Kidney (tissue), 10 donors: ENCODE measurements at regions not wholly inside any gene's neighbourhood (a gene's known extent, or its start where the extent isn't known, plus 50 kb on each side); places are given as distances from the start of the nearest gene placed in this dataset.
"Not testable (repeated sequence)": the region's sequence is repeated elsewhere in the genome, so short reads cannot be mapped to it uniquely, and the experiment has no call there.

Source experiments
- DNase-seq, 5 donors: peaks; one replicate each; pipeline ENCODE4 v3.0.0-alpha.2; 2013 to 2020
- FAIRE-seq: peaks from 2 replicates; lab custom pipeline; 2012; peaks lifted over from hg19 to GRCh38; lab: Jason Lieb, UNC
- H3K27ac ChIP-seq, 2 donors: one replicate each; pipeline ENCODE4 v1.7.0; 2013; ENCODE audit warnings: low read depth in 2 of 2, low read length in 2 of 2, inconsistent platforms in 1 of 2
- H3K27me3 ChIP-seq: one replicate; pipeline ENCODE4 v1.7.1; 2013; ENCODE audit warnings: low read length, inconsistent platforms; ENCODE audit not compliant: control insufficient read depth, insufficient read depth
- H3K36me3 ChIP-seq, 3 donors: one replicate each; pipeline versions ENCODE4 v1.7.0 to v1.7.1; 2013; ENCODE audit warnings: low read length in 3 of 3, control low read depth in 1 of 3, inconsistent platforms in 1 of 3; ENCODE audit not compliant: insufficient read depth in 3 of 3, control insufficient read depth in 2 of 3
- H3K4me1 ChIP-seq, 3 donors: one replicate each; pipeline versions ENCODE4 v1.7.0 to v1.7.1; 2013; ENCODE audit warnings: low read length in 3 of 3, inconsistent platforms in 1 of 3, low read depth in 1 of 3; ENCODE audit not compliant: control insufficient read depth in 2 of 3, insufficient read depth in 2 of 3
- H3K4me3 ChIP-seq, 3 donors: one replicate each; pipeline versions ENCODE4 v1.7.0 to v1.8.1; 2013; ENCODE audit warnings: low read length in 3 of 3, control low read depth in 1 of 3, inconsistent platforms in 1 of 3
- H3K9ac ChIP-seq, 3 donors: one replicate each; pipeline versions ENCODE4 v1.7.0 to v1.7.1; 2013; ENCODE audit warnings: low read length in 3 of 3, control low read depth in 1 of 3, inconsistent platforms in 1 of 3
- H3K9me3 ChIP-seq, 3 donors: one replicate each; pipeline versions ENCODE4 v1.7.0 to v1.7.1; 2013; ENCODE audit warnings: low read length in 3 of 3, control low read depth in 1 of 3, inconsistent platforms in 1 of 3; ENCODE audit not compliant: control insufficient read depth in 2 of 3, insufficient read depth in 1 of 3
- intact Hi-C: fragments of 100-400 bp; cut with DNase I; formaldehyde crosslinking; loops from one replicate; pipeline ENCODE4 v1.11.1; 2022
- donor health status: control.
- donor health status: control.
- donor health status: DM: yes; HTN: yes; CAD: no.
- donor health status: Normal renal cell carcinoma (clear cell type).

GRCh38 chr16:16535565-16535964, 156.6 kb downstream of the NPIPA7 start:
- H3K9ac ChIP-seq, H3K9me3 ChIP-seq, FAIRE-seq, H3K27me3 ChIP-seq, intact Hi-C loops, H3K4me3 ChIP-seq, H3K27ac ChIP-seq, H3K36me3 ChIP-seq, H3K4me1 ChIP-seq, DNase-seq: not testable (repeated sequence)

GRCh38 chr16:16536151-16536550, 157.2 kb downstream of the NPIPA7 start:
- H3K27me3 ChIP-seq, intact Hi-C loops, H3K4me3 ChIP-seq, H3K9me3 ChIP-seq, DNase-seq, FAIRE-seq, H3K4me1 ChIP-seq, H3K36me3 ChIP-seq, H3K27ac ChIP-seq, H3K9ac ChIP-seq: not testable (repeated sequence)

DNA sequence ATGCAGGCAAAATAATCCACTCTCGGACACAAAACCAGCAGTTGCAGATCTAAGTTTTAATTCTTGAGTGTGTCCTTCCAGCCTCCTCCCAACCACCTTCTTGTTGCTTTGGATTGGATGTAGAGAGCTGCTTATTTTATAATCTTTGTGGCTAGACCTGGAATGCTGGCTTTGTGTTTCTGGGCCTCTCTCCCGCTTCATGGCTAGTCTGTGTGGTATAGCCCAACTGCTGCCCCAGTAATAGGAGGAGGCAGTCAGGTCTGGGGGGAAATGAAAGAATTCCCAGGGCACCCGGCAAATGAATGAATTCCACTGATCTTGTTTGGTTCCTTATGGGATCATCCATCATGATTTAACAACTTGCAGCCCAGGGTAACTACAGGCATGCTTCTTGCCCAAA, 170.8 kb downstream of the NPIPA7 start:
- intact Hi-C loops, FAIRE-seq, H3K9ac ChIP-seq: not testable (repeated sequence)

DNA sequence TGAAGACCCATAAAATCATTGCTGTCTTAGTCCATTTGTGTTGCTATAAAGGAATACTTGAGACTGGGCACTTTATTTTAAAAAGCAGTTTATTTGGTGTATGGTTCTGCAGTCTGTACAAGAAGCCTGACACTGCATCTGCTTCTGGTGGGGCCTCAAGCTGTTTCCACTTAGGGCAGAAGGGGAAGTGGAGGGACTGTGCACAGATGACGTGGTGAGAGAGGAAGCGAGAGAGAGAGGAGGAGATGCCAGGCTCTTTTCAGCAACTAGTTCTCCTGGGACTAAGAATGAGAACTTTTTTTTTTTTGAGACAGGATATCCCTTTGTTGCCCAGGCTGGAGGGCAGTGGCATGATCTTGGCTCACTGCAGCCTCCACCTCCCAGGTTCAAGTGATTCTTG, 171.9 kb downstream of the NPIPA7 start:
- H3K9me3 ChIP-seq, DNase-seq, H3K27me3 ChIP-seq, intact Hi-C loops, H3K27ac ChIP-seq, H3K36me3 ChIP-seq, H3K4me3 ChIP-seq, H3K4me1 ChIP-seq, H3K9ac ChIP-seq, FAIRE-seq: not testable (repeated sequence)

More for the DNA sequence above, 170.8 kb downstream of the NPIPA7 start:
- not testable (repeated sequence) for H3K4me3 ChIP-seq, H3K27me3 ChIP-seq, H3K36me3 ChIP-seq, H3K4me1 ChIP-seq, DNase-seq, H3K9me3 ChIP-seq, H3K27ac ChIP-seq

- intact Hi-C loops, H3K9me3 ChIP-seq, H3K27ac ChIP-seq, H3K9ac ChIP-seq, H3K4me1 ChIP-seq, H3K27me3 ChIP-seq, H3K36me3 ChIP-seq, H3K4me3 ChIP-seq, FAIRE-seq, DNase-seq: not testable (repeated sequence)
These were observed 173.9 kb downstream of the NPIPA7 start for GRCh38 chr16:16552819-16553340.

GRCh38 chr16:16559179-16559740, 180.3 kb downstream of the NPIPA7 start:
- FAIRE-seq, H3K27me3 ChIP-seq, intact Hi-C loops, H3K9me3 ChIP-seq, H3K9ac ChIP-seq, H3K36me3 ChIP-seq, H3K4me3 ChIP-seq, H3K4me1 ChIP-seq, H3K27ac ChIP-seq, DNase-seq: not testable (repeated sequence)

DNA sequence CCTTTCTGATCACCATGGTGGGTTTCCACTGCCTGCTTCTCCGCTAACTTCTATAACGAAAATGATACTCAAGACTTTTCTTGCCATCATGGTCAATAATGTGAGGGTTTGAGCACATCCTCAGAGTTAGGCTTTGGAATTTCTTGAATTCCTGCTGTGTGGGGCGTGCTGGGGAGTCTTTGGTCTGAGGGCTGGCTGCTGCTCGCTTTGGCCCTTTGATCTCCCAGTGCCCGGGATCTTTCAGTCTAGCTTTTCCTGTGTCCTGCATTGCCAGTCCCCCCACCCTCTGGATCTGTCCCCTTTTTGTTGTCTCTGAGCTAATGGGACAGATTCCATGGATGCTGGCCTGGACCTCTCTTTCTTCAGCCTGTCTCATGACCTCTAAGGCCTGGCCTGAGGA, 182.6 kb downstream of the NPIPA7 start:
- intact Hi-C loops, H3K27me3 ChIP-seq, H3K4me1 ChIP-seq, FAIRE-seq, H3K9ac ChIP-seq, H3K36me3 ChIP-seq, DNase-seq, H3K27ac ChIP-seq, H3K4me3 ChIP-seq, H3K9me3 ChIP-seq: not testable (repeated sequence)

DNA sequence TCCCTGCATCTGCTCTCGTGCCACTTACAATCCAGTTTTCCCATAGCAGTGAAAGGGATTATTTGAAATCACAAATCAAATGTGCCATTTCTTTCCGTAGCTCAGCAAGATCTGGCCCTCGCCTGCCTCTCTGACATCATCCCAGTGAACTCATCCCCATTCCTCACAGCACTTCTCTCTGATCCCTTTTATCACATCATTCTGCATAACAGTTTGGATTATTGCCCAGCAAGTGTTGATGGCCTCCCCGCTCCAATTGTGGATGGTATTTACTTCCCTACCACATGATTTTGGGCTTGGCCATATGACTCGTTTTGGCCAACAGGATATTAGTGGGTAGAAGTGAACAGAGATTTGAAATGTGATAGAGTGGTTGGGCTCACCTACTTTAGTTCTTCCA, 185.0 kb downstream of the NPIPA7 start:
- FAIRE-seq, H3K36me3 ChIP-seq, H3K4me1 ChIP-seq, H3K27ac ChIP-seq, H3K9ac ChIP-seq, intact Hi-C loops, DNase-seq, H3K9me3 ChIP-seq, H3K4me3 ChIP-seq, H3K27me3 ChIP-seq: not testable (repeated sequence)
